NCI-H345 (cell line): ENCODE measurements at regions not wholly inside any gene's neighbourhood (a gene's known extent, or its start where the extent isn't known, plus 50 kb on each side); places are given as distances from the start of the nearest gene placed in this dataset.
A peak's percentile ranks its signal among the peaks of the same experiment; 100 is the strongest.
"Not testable (repeated sequence)": the region's sequence is repeated elsewhere in the genome, so short reads cannot be mapped to it uniquely, and the experiment has no call there.

Experiments
- DNase-seq: peaks from one replicate; lab custom pipeline; 2025; lab: John Stamatoyannopoulos, UW

DNA sequence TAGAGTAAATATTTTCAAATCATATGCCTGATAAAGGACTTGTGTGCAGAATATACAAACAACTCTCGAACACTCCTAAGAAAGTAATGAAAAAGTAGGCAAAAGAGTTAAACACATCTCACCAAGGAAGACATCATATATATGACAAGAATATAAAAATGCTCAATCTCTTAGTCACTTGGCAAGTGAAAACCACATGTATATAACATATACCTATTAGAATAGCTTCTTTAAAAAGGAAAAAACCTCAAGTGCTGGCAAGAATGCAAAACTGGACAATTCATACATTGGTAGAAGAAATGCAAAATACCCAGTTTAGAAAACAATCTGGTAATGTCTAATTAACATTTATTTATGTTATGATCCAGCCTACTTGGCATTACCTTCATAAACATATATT, 146.6 kb upstream of the DGKB start:
- no peak for DNase-seq

DNA sequence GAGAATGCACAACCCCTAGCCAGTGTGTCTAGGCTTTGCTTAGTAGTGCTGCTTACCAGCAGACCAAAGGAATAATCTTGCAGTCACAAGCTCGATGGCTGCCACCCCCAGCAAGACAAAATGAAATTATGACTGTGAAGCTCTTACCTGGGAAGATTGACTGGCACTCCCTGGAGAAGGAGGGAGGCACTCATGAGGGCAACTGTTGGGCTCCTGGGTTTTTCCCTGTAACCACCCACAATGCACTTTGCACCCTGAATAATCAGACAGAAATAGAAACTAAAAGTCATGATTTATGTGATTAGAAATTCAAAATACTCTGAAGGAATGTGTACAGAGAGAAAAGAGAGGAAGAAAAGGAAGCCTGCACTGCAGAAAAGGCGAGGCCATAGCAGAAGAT, 144.3 kb upstream of the DGKB start:
- no peak for DNase-seq

DNA sequence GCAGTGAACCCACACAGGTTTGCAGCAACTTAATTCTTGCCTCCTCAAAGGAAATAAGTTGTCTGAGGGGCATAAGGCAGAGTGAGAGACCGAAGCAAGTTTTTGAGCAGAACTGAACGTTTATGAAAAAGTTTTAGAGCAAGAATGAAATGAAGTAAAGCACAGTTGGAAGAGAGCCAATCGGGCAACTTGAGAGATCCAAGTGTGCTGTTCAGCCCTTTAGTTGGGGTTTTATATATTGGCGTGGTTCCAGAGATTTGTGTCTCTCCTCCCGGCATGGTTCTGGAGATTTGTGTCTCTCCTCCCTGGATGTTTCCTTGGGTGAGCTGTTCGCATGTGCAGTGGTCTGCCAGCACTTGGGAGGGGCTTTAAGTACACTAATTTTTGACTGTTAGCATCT, 141.4 kb upstream of the DGKB start:
- DNase-seq, result no peak

DNA sequence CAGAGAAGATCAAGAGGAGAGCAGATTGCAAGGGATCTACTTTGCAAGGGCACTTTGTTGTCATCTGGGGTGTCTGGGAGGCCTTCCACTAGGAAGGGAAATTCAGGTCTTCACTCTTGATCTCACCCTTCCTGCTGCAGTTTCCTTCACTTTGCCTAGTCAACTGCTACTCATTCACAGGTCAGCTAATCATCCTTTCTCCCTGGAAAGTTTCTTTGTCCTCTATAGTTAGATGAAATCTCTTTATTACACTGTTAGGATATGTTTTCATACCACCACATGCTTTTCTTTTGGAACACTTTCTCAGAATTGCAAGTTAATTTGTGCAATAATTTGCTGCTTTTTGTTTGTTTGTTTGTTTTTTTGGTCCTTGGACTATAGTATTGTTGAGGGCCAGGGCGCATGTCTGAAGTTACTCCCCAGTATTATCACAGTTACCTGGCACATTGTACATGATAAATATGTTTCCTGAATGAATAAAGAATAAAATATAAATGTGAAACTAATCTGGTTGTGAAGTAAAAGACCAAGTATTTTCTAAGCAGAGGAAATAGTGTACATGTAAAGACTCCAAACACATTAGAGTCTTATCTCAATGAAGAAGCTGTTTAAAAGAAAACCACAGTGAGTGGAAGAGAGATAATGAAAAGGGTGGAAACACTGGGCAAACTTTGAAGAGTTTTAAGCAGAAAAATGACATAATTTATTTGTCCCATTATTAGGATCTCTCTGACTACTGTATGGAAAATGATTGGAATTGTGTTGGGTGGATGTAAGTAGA, 139.9 kb upstream of the DGKB start:
- no peak for DNase-seq

DNA sequence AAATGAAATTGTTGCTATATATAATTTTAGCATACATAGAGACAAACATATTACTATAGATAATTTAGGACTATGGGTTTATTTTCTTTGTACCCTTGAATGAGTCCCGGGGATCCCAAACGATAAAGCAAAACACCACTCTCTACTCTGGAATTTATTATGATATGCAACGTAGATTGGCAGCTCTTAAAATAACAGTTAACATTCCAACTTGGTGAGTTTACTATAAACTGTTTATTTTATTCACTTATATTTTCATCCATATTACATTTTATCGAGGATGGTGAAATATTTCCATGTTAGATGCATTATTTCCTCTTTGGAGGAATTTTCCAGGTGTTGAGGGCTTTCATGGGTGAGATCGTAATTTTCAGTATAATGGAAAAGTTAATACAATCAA, 138.7 kb upstream of the DGKB start:
- DNase-seq, result no peak

DNA sequence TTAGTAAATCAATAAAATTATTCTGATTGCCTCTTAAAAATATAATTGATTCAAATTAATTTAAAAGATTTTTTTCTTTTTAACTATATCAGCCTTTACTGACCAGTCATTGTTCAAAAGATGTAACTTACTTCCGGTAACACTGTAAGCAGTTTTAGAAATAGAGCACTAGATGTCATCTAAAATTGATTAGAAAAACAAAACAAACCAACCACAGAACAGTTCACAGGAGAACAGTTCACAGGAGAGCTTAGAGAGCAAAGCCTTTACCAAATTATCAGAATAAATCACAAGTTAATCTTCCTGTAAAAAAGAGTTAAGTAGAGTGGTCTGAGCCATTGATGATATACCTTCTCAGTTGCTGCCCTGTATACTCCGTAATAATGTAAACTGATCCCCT, 133.3 kb upstream of the DGKB start:
- no peak for DNase-seq

DNA sequence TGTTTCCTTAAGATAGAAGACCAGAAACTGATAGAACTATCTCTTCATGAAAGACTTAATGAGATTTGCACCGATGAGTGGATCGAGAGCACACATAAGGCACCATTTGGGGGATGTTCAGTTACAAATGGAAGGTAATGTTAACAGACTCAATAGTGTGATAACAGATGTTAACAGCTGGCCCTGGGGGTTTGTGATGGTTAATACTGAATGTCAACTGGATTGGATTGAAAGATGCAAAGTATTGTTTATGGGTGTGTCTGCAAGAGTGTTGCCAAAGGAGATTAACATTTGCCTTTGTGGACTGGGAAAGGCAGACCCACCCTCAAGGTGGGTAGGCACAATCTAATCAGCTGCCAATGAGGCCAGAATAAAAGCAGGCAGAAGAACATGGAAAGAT, 130.5 kb upstream of the DGKB start:
- DNase-seq, result no peak

DNA sequence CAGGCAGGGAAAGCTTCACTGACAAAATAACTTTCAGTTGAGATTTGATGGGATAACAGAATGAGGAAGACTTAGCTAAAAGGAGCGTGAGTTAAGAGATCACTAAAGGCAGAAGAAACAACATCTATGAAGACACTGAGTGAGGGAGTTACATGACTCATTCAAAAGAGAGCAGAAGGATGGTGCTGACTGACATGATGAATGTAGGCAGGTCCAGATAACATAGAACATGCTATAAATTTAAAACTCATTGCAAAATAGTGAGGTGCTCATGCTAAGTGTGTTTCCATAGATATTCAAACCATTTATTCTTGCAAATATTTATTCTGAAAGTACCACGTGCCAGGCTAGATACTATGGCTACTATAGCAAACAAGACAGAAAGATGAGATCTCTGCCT, 116.4 kb upstream of the DGKB start:
- DNase-seq, result no peak

DNA sequence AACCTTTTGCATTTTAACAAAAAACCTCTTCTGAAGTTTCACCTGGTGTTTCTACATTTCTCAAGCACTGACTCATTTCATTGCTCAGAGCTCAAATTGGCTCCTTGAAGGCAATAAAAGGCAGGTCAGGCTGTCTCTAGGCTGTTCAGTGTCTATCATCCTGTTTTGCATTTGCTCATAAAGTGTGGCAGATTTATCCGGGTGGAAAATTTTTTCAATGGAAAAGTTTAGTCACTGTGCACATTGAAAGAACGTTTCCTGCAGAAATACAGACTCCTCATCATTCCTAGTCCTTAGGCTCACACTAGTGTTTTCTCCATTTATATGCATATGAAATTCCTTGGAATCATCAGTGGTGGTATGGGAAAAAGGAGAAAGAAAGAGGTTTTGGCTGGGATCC, 114.2 kb upstream of the DGKB start:
- no peak for DNase-seq

DNA sequence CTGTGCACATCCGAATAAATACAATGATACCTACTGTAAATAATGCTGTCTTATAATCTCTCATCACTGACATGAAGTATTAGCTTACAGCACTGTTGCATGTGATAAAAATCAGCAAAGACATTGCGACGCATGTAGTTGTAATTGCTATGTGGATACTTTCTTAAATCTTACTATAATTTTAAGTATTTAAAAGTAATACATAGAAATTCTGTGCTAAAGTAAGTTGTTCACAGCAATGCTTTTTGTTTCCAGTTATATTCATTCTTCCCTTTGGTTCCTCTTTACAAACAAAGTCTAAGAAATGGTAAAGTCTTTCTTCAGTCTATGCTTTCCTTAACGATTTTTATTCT, 113.7 kb upstream of the DGKB start:
- DNase-seq, result no peak

DNA sequence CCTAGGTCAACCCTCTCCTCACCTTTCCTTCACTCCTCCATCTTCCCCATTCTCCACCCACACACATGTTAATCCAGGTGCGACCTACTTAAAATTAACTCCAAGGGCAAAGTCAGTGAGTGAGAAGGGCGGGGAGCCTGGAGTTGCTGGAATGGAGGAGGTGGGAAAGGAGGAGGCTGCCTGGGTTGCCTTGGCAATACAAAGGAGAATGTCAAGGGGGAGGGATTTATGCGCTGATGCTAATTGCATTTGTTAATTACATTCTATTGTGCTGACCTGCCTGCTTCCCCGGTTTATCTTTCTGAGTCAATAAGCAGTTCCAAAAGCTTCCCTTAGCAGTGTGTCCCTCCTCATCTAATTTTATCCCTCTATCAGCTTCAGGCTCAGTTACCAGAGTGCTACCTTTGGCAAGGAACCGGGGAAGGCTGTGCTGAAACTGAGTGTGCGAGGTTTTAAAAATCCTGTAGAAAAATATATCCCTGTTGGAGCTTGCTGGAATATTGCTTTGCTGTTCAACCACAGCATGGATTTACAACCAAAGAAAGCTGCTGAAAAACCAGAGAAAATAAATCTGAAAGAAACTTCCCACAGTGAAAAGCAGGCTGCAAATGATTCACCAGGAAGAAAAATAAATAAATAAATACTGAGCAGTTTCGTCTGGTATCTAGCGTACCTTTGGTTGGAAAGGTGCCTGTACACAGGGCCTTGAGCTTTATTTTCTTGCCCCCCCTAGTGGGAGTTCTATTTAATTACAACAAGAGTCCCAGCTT, 113.2 kb upstream of the DGKB start:
- peak; percentile 92 for DNase-seq

DNA sequence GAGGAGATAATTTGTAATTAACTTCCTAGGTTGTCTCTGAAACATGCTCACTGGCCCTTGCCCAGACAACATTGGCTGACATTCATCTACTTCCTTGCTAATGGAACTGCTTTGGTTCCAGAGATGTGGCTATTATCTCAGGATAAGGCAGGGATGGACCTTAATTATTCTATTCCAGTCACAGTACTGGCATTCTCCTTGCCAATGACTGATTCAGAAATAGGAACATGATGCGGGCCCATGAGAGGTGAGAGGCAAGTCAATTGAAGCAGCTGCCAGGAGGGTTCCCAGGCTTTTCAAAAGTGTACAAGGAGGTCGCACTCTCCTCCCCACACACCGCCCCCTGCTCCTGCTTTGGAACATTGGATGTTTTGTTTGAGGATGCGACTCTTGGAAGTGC, 109.6 kb upstream of the DGKB start:
- no peak for DNase-seq

DNA sequence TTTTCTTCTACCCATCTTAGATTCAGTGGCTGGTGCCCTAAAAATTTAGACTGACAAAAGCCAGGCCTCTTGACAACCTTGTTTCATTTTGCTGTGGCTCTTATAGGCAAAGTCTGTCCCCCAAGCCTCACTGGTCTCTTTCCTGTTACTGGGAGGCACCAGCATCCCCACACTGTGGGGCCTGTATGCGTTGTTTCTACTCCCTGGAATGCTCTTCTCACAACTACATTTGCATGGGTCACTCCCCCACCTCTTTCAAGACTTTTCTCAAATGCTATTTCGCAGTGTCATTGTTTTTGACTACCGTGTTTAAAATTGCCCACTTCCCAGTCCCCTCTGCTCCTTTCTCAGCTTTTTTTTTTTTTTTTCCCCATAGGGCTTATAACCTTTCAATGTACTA, 108.7 kb upstream of the DGKB start:
- no peak for DNase-seq

DNA sequence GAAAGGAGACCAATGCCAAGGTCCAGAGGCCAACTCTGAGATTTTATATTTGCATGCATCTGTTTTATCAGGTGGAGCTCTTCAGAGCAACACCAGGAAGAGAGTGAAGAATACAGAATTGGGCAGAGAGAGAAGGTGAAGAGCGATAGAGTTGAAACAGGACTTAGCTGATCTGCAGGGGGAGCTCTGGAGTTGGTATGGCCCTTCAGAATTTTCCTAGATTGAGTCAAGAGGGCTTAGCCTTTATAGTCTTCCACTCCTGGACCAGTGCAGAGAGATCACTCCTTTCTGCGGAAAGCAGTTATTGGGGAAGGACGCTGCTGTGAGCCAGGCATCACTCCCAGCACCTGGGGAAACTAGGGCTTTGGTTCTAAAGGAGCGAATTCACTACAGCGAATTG, 105.0 kb upstream of the DGKB start:
- no peak for DNase-seq

DNA sequence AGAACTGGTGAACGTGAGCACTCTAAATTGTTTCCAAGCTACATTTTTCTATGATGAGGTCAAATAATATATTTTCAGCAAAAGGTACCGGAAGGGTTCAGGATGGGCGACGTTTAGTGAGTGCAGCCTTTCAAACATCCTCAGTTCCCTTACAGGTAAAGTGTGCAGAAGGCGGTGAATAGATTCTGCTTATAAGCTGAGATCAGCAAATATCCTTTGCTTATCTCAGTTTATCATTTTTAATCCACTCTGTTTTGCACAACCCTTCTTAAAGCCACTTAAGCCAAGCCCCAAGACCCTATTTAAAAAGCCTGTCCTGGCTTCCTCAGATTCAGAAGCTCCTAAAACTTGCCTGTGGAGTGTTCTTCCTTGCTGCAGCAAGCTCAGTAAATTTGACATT, 103.1 kb upstream of the DGKB start:
- DNase-seq, result no peak

DNA sequence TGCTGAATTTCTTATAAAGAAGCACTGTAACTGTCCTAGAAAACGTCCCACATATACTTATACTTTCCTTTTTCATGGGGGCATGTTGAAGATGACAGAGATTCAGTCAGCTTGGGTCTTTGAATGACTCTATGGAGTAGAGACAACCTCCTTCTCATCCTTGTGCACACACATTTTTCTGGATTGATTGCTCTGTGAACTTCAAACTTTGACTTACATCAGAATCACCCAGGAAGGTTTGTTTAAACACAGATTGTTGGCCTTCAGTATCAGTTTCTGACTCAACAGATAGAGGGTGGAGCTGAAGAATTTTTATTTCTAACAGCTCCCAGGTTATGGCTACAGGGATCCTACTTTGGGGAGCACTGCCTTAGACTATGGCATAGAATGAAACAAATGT, 97.6 kb upstream of the DGKB start:
- DNase-seq, result no peak

DNA sequence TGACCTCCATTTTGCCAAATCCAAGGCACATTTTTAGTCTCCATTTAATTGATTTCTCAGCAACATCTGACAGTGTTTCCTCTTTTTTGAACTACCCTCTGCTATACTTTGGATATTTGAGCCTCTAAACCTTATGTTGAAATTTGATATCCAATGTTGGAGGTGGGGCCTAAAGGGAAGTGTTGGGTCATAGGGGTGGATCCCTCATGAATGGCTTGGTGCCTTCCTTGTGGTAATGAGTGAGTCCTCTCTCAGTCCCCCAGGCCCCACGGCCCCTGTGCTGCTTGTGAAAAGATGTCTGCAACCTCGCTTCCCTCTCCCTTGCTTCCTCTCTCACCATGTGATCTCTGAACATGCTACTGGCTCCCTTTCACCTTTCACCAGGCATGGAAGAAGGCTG, 96.8 kb upstream of the DGKB start:
- no peak for DNase-seq

DNA sequence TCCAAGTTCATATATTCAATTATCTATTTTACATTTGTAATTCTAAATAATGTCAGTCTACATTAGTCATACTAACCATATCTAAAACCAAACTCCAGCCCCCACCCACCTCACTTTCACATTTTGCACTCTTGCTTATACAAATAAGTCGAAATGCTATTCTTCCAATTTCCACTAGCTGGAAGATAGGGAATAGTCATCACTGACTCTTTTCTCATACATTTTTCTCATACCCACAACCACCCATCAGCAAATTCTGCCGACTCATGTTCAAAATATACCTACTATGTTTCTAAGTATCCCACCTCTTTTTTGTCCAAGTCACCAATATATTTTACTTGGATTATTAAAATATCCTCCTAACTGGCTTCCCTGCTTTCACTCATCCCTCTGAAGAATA, 93.2 kb upstream of the DGKB start:
- no peak for DNase-seq

DNA sequence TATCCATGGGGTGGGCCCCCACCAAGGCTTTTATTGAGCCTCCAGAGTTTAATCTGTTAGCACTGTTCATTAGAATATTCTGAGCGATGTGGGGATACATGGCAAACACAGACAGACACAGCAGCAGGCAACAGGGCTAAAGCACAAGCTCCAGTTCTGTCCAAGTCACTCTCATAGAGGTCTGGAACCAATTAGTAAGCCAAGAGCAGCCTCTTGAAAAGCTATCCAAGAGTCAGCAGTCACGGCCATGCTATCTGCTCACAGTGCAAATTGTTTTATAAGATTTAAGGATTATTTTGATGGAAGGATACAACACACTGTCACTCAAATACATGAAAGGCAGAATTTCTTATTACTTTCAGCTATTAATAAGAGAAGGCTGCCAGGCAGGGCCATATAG, 86.4 kb upstream of the DGKB start:
- no peak for DNase-seq

DNA sequence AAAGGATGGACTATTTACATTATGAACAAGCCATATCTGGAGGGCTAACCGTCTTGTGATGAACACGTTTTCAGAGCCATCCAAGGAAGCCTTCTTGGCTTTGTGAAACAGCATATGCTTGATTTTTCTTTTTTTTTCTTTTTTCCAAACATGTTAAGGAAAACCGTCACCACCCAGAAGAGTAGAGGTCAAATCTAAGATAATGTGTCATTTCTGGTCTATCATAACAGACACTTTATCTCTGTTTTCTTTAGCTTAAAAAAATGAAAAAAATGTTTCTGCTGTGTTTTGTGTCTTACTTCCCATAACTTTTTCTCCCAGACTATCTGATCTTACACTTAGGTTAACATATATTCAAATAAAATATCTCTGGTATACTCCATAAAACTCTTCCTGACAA, 76.1 kb upstream of the DGKB start:
- no peak for DNase-seq

DNA sequence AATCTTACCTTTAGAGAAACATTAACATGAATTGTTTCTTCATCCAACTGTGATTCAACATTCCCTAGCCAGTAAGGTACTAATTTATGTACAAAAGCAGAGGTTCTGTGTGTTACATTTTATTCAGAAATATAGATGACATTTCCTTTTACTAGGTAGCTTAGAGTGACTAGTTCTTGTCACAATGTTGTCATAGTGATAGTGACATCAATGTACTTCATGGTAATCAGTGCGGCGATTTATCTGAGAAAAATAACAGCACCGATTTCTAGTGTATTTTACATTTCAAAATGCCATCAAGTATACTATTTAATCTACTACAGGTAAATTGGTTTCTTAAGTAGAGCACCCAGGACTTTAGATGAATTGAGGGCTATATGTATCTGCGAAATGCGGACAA, 72.1 kb upstream of the DGKB start:
- DNase-seq, result no peak

DNA sequence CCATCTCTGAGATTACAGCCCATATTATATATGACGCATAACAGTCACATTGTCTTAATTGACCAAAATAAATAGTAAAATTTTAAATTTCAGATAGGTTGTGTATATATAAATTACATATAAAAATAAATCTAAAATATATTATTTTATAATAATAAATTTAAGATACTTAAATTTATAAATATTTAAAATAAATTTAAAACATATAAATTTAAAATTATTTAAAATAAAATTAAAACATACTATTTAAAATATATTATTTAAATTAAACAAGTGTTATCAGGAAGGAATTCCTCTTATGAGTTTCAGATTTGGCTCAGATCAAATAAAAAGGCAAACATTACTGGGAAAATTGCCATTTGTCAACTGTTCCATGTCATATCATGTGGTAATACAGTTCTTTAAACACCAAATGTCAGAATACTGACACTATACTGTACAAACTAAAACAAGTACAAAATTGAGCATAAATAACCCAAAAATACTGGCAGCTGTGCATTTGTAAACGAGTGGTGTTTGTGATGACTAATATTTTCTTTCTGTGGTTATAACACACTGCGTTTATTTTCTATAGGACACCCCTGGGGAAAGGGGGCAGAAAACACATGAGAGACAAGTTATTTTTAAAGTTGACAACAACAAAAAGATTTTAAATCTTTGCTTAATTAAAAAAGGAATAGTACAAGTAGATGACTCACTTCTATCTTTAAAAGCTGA, 71.3 kb upstream of the DGKB start:
- no peak for DNase-seq

DNA sequence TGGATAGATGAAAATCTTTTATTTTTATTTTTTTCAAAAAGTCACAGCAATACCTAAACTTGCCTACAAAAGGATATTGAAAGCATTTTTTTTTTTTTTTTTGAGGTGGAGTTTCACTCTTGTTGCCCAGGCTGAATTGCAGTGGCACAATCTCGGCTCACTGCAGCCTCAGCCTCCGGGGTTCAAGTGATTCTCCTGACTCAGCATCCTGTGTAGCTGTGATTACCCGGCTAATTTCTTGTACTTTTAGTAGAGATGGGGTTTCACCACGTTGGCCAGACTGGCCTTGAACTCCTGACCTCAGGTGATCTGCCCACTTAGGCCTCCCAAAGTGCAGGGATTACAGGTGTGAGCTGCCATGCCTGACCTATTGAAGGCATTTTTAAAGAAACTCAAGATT, 69.1 kb upstream of the DGKB start:
- not testable (repeated sequence) for DNase-seq
